ENCODE measurements at regions not wholly inside any gene's neighbourhood (a gene's known extent, or its start where the extent isn't known, plus 50 kb on each side); places are given as distances from the start of the nearest gene placed in this dataset.
A peak's percentile ranks its signal among the peaks of the same experiment; 100 is the strongest.

DNA sequence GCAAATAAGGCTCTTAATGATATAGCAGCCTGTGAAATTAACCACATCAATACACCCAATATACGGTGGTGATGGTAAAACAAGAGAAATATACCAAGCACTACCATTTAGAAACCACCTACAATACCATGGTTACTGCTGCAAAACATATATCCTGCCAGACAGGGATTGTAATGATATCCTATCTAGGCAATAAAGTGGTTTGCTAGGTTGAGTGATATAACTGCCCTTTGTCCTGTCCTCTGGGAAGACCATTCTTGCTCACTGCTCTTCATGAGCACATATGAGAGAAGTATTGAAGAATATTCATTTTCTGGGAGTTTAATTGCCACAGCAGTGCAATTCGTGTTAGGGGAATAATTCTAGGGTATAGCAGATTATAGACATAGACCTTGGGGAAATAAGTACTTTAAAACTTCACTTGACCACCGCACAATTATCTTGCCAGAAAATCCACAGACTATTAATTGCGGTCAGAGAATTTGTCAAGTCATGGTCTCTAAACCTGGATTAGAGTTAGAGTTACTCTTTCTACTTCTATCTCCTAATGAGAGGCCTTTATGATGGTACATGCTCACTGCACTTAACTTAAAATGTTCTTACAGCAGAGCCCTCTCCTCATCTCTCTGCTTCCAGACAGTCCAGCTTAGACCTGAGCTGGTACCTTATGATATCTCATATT, 413.0 kb downstream of the ZNF608 start:
- H3K4me2 ChIP-seq (ENCODE audit: low read length), result no peak overlapping the region
- no peak overlapping the region for H3K4me3 ChIP-seq (ENCODE audit: low read length)
- no peak overlapping the region for H3K9ac ChIP-seq (ENCODE audit: low read depth, low read length)
- H3K27me3 ChIP-seq (ENCODE audit: control insufficient read depth, insufficient read depth, low read length), result no peaks in the 10 kb centered on the region
- no peaks in the 10 kb centered on the region for H3K4me1 ChIP-seq (ENCODE audit: control insufficient read depth, insufficient read depth, low read length)
- H3K36me3 ChIP-seq (ENCODE audit: insufficient read depth, low read length), result no peaks in the 10 kb centered on the region
- H3K9me3 ChIP-seq (replicated peaks; ENCODE audit: low read length), result peaks cover 7% of the 10 kb centered on the region

DNA sequence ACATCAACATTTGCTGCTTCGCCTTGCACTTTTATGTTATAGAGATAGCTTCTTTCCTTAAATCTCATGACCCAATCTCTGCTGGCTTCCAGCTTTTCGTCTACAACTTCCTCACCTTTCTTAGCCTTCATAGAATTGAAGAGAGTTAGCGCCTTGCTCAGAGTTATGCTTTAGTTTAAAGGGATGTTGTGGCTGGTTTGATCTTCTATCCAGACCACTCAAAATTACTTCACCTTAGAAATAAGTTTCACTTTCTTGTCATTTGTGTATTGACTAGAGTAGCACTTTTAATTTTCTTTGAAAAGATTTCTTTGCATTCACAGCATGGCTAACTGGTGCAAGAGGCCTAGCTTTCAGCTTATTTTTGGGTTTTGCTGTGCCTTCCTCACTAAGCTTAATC, 414.2 kb downstream of the ZNF608 start:
- Histone ChIP-seq H3K9me3 (replicated peaks; ENCODE audit: low read length) (peaks cover 7% of the 10 kb centered on the region), H3K4me1 (ENCODE audit: control insufficient read depth, insufficient read depth, low read length) (no peaks in the 10 kb centered on the region)

DNA sequence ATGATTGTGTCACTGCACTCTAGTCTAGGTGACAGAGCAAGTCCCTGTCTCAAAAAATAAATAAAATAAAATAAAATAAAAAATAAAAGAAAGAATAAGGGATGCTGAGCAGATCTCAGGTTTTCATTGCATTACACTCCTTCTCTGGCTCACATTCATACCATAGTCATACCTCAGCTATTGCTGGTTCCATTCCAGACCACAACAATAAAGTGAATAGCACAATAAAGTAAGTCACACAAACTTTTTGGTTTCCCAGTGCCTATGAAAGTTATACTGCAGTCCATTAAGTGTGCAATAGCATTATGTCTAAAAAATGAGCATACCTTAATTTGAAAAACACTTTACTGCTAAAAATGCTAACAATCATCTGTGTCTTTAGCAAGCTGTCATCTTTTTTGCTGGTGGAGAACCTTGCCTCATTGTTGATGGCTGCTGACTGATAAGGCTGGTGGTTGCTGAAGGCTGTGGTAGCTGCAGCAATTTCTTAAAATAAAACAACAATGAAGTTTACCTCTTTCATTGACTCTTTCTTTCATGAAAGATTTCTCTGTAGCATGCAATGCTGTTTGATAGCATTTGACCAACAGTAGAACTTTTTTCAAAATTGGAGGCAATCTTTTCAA, 415.7 kb downstream of the ZNF608 start:
- H3K27me3 ChIP-seq (ENCODE audit: control insufficient read depth, insufficient read depth, low read length), result no peaks in the 10 kb centered on the region
- H3K4me2 ChIP-seq (ENCODE audit: low read length), result no peak overlapping the region
- peaks cover 7% of the 10 kb centered on the region for H3K9me3 ChIP-seq (replicated peaks; ENCODE audit: low read length)
- H3K4me1 ChIP-seq (ENCODE audit: control insufficient read depth, insufficient read depth, low read length), result no peaks in the 10 kb centered on the region
- no peaks in the 10 kb centered on the region for H3K36me3 ChIP-seq (ENCODE audit: insufficient read depth, low read length)
- H3K4me3 ChIP-seq (ENCODE audit: low read length), result no peak overlapping the region
- no peak overlapping the region for H3K9ac ChIP-seq (ENCODE audit: low read depth, low read length)

More for the DNA sequence above, 414.2 kb downstream of the ZNF608 start:
- Histone ChIP-seq H3K4me3 (ENCODE audit: low read length) (no peak overlapping the region), H3K27me3 (ENCODE audit: control insufficient read depth, insufficient read depth, low read length) (no peaks in the 10 kb centered on the region), H3K36me3 (ENCODE audit: insufficient read depth, low read length) (no peaks in the 10 kb centered on the region), H3K9ac (ENCODE audit: low read depth, low read length) (no peak overlapping the region), H3K4me2 (ENCODE audit: low read length) (no peak overlapping the region)

DNA sequence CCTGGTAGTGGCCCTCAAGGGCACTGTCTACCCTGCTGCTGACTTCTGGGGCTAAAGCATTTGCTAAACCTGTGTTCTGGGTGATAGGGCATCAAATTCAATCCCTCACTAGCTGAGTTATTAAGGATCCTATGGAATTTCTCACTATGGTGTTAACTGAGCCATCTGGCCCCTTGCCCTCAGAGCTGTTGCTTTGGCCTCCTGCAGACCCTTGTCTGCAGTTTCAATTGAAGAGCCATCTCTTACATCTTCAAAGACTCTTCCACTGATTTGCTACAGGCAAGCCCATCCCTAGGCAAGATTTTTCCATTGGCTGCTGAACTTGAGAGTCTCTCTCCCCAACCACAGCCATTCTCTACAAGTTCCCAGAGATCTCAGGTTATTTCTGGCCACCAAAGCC, 418.2 kb downstream of the ZNF608 start:
- Histone ChIP-seq H3K36me3 (ENCODE audit: insufficient read depth, low read length) (no peaks in the 10 kb centered on the region), H3K27me3 (ENCODE audit: control insufficient read depth, insufficient read depth, low read length) (no peaks in the 10 kb centered on the region), H3K4me2 (ENCODE audit: low read length) (no peak overlapping the region), H3K4me1 (ENCODE audit: control insufficient read depth, insufficient read depth, low read length) (no peaks in the 10 kb centered on the region), H3K9ac (ENCODE audit: low read depth, low read length) (no peak overlapping the region), H3K9me3 (replicated peaks; ENCODE audit: low read length) (peaks cover 7% of the 10 kb centered on the region), H3K4me3 (ENCODE audit: low read length) (no peak overlapping the region)

DNA sequence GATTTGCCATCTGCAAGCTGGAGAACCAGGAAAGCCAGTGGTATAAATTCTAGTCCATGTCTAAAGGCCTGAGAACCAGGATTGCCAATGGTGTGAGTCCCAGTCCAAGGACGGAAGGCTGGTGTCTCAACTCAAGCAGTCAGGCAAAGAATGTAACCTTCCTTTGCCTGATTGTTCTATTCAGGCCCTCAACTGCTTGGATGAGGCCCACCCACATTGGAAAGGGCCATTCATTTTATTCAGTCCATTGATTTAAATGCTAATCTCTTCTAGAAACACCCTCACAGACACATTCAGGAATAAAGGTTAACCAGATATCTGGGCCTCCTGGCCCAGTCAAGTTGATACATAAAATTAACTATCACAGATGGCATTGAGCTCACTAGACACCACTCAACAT, 427.8 kb downstream of the ZNF608 start:
- H3K4me2 ChIP-seq (ENCODE audit: low read length), result no peak overlapping the region
- H3K27me3 ChIP-seq (ENCODE audit: control insufficient read depth, insufficient read depth, low read length), result no peaks in the 10 kb centered on the region
- no peak overlapping the region for H3K4me3 ChIP-seq (ENCODE audit: low read length)
- no peak overlapping the region for H3K9ac ChIP-seq (ENCODE audit: low read depth, low read length)
- H3K36me3 ChIP-seq (ENCODE audit: insufficient read depth, low read length), result no peaks in the 10 kb centered on the region
- H3K9me3 ChIP-seq (replicated peaks; ENCODE audit: low read length), result no peaks in the 10 kb centered on the region
- H3K4me1 ChIP-seq (ENCODE audit: control insufficient read depth, insufficient read depth, low read length), result peaks cover 3% of the 10 kb centered on the region

DNA sequence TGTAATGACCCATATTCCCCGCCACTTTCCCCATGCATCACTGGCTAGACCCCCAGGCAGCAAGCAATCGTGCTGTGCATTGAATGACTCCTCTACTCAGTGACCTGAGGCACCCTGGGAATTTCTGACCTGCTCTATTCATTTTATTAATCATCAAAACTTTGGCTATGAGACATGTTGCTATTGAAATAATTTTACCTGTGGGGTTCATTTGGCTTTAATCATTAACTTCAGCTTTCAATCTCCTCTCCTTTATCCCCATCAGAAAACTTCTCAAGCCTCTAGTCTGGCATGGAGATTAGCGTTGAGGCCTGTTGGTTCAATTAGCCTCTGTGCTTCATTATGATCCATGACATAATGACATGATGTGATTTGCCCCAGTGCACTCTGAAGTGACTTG, 429.0 kb downstream of the ZNF608 start:
- Histone ChIP-seq H3K4me1 (ENCODE audit: control insufficient read depth, insufficient read depth, low read length) (peaks cover 3% of the 10 kb centered on the region), H3K36me3 (ENCODE audit: insufficient read depth, low read length) (no peaks in the 10 kb centered on the region), H3K4me2 (ENCODE audit: low read length) (no peak overlapping the region), H3K4me3 (ENCODE audit: low read length) (no peak overlapping the region), H3K27me3 (ENCODE audit: control insufficient read depth, insufficient read depth, low read length) (no peaks in the 10 kb centered on the region), H3K9me3 (replicated peaks; ENCODE audit: low read length) (no peaks in the 10 kb centered on the region), H3K9ac (ENCODE audit: low read depth, low read length) (no peak overlapping the region)

DNA sequence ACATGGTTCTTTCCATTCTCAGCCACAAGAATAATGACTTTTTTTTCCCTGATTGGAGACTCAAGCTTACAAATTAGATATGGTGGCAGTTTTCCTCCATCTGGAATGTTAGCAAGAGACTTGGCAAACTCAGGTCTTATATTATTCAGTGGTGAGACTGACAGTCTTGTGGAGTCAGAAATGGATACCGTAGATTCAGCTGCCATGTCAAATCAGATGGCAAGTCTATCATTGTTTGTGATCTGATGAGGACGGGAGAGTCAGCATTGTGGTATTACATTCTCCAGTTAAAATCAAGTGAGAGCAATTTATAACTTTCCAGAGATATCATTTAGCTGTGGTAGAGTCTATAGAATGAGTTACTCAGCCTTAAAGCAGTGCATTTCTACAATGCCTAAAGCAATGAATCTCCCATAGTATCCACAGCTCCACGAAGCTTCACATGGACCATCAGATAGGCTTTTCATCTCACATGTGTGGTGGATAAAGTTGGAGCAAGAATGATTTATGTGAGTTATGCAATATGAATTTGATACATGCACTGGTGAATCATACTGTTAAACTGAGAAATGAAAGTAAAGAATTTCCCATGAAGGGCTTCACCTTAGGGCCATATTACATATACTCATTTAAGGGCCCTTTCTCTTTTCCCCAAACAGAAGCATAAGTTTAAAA, 430.6 kb downstream of the ZNF608 start:
- H3K36me3 ChIP-seq (ENCODE audit: insufficient read depth, low read length), result no peaks in the 10 kb centered on the region
- H3K27me3 ChIP-seq (ENCODE audit: control insufficient read depth, insufficient read depth, low read length), result no peaks in the 10 kb centered on the region
- no peak overlapping the region for H3K9ac ChIP-seq (ENCODE audit: low read depth, low read length)
- H3K9me3 ChIP-seq (replicated peaks; ENCODE audit: low read length), result no peaks in the 10 kb centered on the region
- peaks cover 3% of the 10 kb centered on the region for H3K4me1 ChIP-seq (ENCODE audit: control insufficient read depth, insufficient read depth, low read length)
- H3K4me2 ChIP-seq (ENCODE audit: low read length), result peak overlapping the region; percentile 27
- no peak overlapping the region for H3K4me3 ChIP-seq (ENCODE audit: low read length)

DNA sequence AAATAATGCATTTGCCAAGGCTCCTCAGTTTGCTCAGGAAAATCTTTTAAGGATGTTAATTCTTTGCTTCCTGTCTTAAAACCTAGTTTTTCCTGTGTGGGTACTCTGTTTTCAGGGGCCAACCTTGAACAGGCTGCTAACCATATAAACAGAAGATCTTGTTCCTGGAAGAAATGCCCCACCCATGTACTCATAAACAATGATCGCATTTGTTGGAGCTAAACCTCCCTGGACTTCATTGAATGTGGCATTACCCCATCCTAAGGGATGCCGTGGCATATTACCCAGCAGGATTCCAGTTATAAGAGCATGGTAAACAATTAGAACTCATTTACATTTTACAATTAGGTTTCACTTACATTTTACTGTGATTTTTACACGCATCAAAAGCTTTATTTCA, 436.0 kb downstream of the ZNF608 start:
- Histone ChIP-seq H3K9me3 (replicated peaks; ENCODE audit: low read length) (no peaks in the 10 kb centered on the region), H3K9ac (ENCODE audit: low read depth, low read length) (no peak overlapping the region), H3K4me3 (ENCODE audit: low read length) (no peak overlapping the region), H3K4me1 (ENCODE audit: control insufficient read depth, insufficient read depth, low read length) (no peaks in the 10 kb centered on the region), H3K36me3 (ENCODE audit: insufficient read depth, low read length) (no peaks in the 10 kb centered on the region), H3K27me3 (ENCODE audit: control insufficient read depth, insufficient read depth, low read length) (no peaks in the 10 kb centered on the region), H3K4me2 (ENCODE audit: low read length) (no peak overlapping the region)

DNA sequence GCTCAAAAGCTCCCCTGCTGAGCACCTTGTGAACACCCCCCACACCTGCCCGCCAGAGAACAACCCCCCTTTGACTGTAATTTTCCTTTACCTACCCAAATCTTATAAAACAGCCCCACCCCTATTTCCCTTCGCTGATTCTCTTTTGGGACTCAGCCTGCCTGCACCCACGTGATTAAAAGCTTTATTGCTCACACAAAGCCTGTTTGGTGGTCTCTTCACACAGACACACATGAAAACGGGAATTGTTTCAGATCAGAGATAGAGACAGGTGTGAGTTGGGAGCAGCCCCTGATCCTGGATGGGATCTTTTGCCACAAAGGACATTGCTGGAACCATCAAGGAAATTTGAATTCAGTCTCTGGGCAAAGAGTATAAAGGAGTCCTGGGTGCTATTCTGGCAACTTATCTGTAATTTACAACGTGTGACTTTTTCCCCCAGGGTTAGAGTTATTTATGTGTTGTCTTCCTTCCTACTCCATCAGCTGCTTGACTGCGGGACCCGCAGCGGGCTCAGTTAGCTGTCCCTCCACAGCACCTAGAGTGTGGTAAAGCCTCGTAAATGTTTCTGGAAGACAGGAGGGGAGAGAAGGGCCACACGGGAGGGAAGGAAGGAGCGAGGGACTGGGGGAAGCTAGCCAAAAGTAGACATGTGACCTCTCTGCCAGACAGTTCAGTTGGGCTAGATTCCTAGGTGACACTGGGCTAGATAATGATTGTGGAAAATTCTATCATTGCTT, 437.0 kb downstream of the ZNF608 start:
- Histone ChIP-seq H3K4me2 (ENCODE audit: low read length) (no peak overlapping the region), H3K4me3 (ENCODE audit: low read length) (no peak overlapping the region), H3K36me3 (ENCODE audit: insufficient read depth, low read length) (no peaks in the 10 kb centered on the region), H3K27me3 (ENCODE audit: control insufficient read depth, insufficient read depth, low read length) (no peaks in the 10 kb centered on the region), H3K9me3 (replicated peaks; ENCODE audit: low read length) (no peaks in the 10 kb centered on the region), H3K9ac (ENCODE audit: low read depth, low read length) (no peak overlapping the region), H3K4me1 (ENCODE audit: control insufficient read depth, insufficient read depth, low read length) (no peaks in the 10 kb centered on the region)

DNA sequence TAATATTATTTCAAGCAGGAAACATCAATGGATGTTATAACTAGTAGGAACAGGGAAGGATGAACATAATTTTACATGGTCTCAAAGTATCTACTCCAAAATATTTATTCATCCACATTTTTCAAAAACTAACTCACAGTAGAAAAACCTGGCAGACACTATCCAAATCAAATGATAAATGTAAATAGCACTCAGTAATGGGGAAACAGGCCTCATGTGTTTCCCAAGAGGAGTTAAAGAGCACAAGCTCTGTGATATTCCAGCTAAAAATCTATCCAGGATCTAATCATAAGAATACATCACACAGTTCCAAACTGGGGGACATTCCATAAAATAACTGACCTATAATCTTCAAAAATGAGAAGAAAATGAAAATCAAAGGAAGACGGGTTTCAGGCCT, 443.1 kb downstream of the ZNF608 start:
- no peaks in the 10 kb centered on the region for H3K36me3 ChIP-seq (ENCODE audit: insufficient read depth, low read length)
- H3K4me2 ChIP-seq (ENCODE audit: low read length), result no peak overlapping the region
- H3K4me1 ChIP-seq (ENCODE audit: control insufficient read depth, insufficient read depth, low read length), result peaks cover 11% of the 10 kb centered on the region
- no peaks in the 10 kb centered on the region for H3K9me3 ChIP-seq (replicated peaks; ENCODE audit: low read length)
- no peak overlapping the region for H3K9ac ChIP-seq (ENCODE audit: low read depth, low read length)
- H3K4me3 ChIP-seq (ENCODE audit: low read length), result no peak overlapping the region
- H3K27me3 ChIP-seq (ENCODE audit: control insufficient read depth, insufficient read depth, low read length), result no peaks in the 10 kb centered on the region

DNA sequence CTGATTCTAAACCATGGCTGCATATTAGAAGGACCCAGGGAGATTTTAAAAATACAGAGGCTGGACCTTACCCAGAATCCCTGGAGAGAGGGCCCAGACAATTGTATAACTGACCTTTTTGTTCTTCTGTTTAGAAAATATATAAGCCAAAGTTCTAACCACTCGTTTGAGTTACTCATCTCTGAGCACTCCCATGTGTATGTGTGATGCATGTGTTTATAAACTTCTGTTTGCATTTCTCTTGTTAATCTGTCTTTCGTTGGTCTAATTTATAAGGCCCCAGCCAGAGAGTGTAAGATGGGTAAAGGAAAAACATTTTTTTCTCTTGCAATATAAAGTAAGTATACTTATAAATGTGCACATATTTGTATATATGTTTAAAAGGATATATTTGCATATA, 443.9 kb downstream of the ZNF608 start:
- Histone ChIP-seq H3K4me3 (ENCODE audit: low read length) (no peak overlapping the region), H3K4me2 (ENCODE audit: low read length) (no peak overlapping the region), H3K4me1 (ENCODE audit: control insufficient read depth, insufficient read depth, low read length) (peaks cover 11% of the 10 kb centered on the region), H3K36me3 (ENCODE audit: insufficient read depth, low read length) (no peaks in the 10 kb centered on the region), H3K27me3 (ENCODE audit: control insufficient read depth, insufficient read depth, low read length) (no peaks in the 10 kb centered on the region), H3K9me3 (replicated peaks; ENCODE audit: low read length) (no peaks in the 10 kb centered on the region), H3K9ac (ENCODE audit: low read depth, low read length) (no peak overlapping the region)

All from skeletal muscle satellite cell (primary cell).